T-cell (primary cell): ENCODE measurements at regions not wholly inside any gene's neighbourhood (a gene's known extent, or its start where the extent isn't known, plus 50 kb on each side); places are given as distances from the start of the nearest gene placed in this dataset.

ENCODE experiments used
- ATAC-seq, 4 experiments: fragments of 200-7000 bp in 3 of 4; fragments of 150-1000 bp in 1 of 4; cut with Tn5 transposase; replicated peaks in 1 of 4; 1 replicate in 3 of 4; 2 replicates in 1 of 4; pipeline ENCODE4 v1.10.0; 2021; ENCODE audit warnings: moderate library complexity in 3 of 4, mild to moderate bottlenecking in 2 of 4, moderate number of reproducible peaks in 1 of 4
- CTCF ChIA-PET, 2 donors: fragments of 300-600 bp; sonication (Branson Sonifier 250); formaldehyde crosslinking; loops; one replicate each; lab custom pipeline; 2022; ENCODE audit warnings: antibody characterized with exemption in 2 of 2; lab: Charles Lee
- POLR2A ChIA-PET, 2 donors: fragments of 300-600 bp; sonication (Branson Sonifier 250); formaldehyde crosslinking; loops; one replicate each; lab custom pipeline; 2022; ENCODE audit warnings: antibody characterized with exemption in 2 of 2; lab: Charles Lee
- DNase-seq, 35 experiments: peaks; one replicate each; pipeline versions ENCODE4 v3.0.0 to v3.0.0-alpha.2; 2013 to 2023
- H3K27ac ChIP-seq: one replicate; pipeline ENCODE4 v1.5.1; 2013; ENCODE audit warnings: low read length
- H3K27me3 ChIP-seq, 2 experiments: replicated peaks in 1 of 2; 1 replicate in 1 of 2; 2 replicates in 1 of 2; pipeline versions ENCODE4 v1.6.1 to v1.7.0; 2013; ENCODE audit warnings: low read length in 1 of 2, mixed read lengths in 1 of 2; ENCODE audit not compliant: control insufficient read depth in 2 of 2, insufficient read depth in 2 of 2; ENCODE audit errors: extremely low read depth in 1 of 2
- H3K36me3 ChIP-seq, 2 donors: 1 replicate in 1 of 2; 2 replicates in 1 of 2; pipeline versions ENCODE4 v1.6.1 to v1.7.0; 2013; ENCODE audit warnings: low read length in 1 of 2; ENCODE audit not compliant: control insufficient read depth in 2 of 2, insufficient read depth in 1 of 2; ENCODE audit errors: extremely low read depth in 1 of 2
- H3K4me1 ChIP-seq, 2 experiments: 1 replicate in 1 of 2; 2 replicates in 1 of 2; pipeline versions ENCODE4 v1.6.1 to v1.7.0; 2013; ENCODE audit warnings: low read length in 2 of 2, mixed read lengths in 1 of 2; ENCODE audit not compliant: insufficient read depth in 2 of 2, control insufficient read depth in 1 of 2; ENCODE audit errors: extremely low read depth in 1 of 2
- H3K4me3 ChIP-seq, 2 donors: 1 replicate in 1 of 2; 2 replicates in 1 of 2; pipeline versions ENCODE4 v1.5.1 to v1.7.0; 2013; ENCODE audit warnings: mild to moderate bottlenecking in 2 of 2, low read length in 1 of 2, moderate library complexity in 1 of 2; ENCODE audit not compliant: control insufficient read depth in 1 of 2; ENCODE audit errors: extremely low read depth in 1 of 2
- H3K9me3 ChIP-seq: 2 replicates; pipeline ENCODE4 v1.7.0; 2013
- H3K27ac Mint-ChIP-seq, 2 donors: one replicate each; pipeline ENCODE4 v1.8.0; 2020 to 2021; ENCODE audit warnings: mild to moderate bottlenecking in 2 of 2, mixed read lengths in 2 of 2
- H3K27me3 Mint-ChIP-seq, 2 donors: one replicate each; pipeline ENCODE4 v1.8.0; 2021 to 2022; ENCODE audit warnings: mixed read lengths in 2 of 2
- H3K36me3 Mint-ChIP-seq: one replicate; pipeline ENCODE4 v1.8.0; 2021; ENCODE audit warnings: mixed read lengths
- H3K4me1 Mint-ChIP-seq, 3 donors: one replicate each; pipeline ENCODE4 v1.8.0; 2020 to 2022; ENCODE audit warnings: mixed read lengths in 3 of 3, mild to moderate bottlenecking in 1 of 3
- H3K4me3 Mint-ChIP-seq, 3 donors: one replicate each; pipeline ENCODE4 v1.8.0; 2020 to 2022; ENCODE audit warnings: mild to moderate bottlenecking in 3 of 3, mixed read lengths in 3 of 3, moderate library complexity in 3 of 3
- H3K9me3 Mint-ChIP-seq, 3 donors: one replicate each; pipeline ENCODE4 v1.8.0; 2020 to 2022; ENCODE audit warnings: mixed read lengths in 3 of 3
- WGBS: methylation state at CpG from one replicate; pipeline ENCODE4 v1.1.5; 2013; ENCODE audit warnings: missing lambda C conversion rate; ENCODE audit not compliant: insufficient coverage; 5-methylcytosine and 5-hydroxymethylcytosine counted together

DNA sequence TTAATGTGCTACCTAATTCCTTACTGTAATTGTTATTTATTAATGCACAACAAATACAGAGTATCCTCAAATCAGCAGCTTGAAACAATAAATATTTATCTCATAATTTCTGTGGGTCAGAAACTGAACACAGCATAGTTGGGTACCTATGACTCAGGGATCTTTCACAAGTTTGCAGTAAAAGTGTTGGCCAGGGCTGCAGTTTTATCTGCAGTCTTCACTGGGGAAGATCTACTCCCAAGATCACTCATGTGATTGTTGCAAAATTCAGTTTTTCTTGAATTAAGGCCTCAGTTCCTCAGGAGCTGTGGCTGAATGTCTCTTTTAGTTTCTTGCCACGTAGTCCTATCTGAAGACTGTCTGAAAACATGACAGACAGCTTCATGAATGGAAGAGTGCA lies 237.8 kb downstream of the ZWINT start:
- ATAC-seq, result no peak
- Histone ChIP-seq H3K4me3 (no peak overlapping the region), H3K36me3 (no peaks in the 10 kb centered on the region), H3K4me1 (no peaks in the 10 kb centered on the region), H3K9me3 (no peaks in the 10 kb centered on the region), H3K27ac (no peak overlapping the region), H3K27me3 (no peaks in the 10 kb centered on the region)
- no peaks in the 10 kb centered on the region for H3K4me1 Mint-ChIP-seq
- peaks cover 0 to 13% (median 5%) of the 10 kb centered on the region in 3 donors for H3K9me3 Mint-ChIP-seq
- H3K27me3 Mint-ChIP-seq, result no peaks in the 10 kb centered on the region
- ChIA-PET CTCF (no interaction called here), POLR2A (no interaction called here)
- no peak overlapping the region for H3K4me3 Mint-ChIP-seq
- no peaks in the 10 kb centered on the region for H3K36me3 Mint-ChIP-seq
- WGBS, result 20% methylated on average over 1 of the region's 1 CpG
- H3K27ac Mint-ChIP-seq, result no peak overlapping the region
- DNase-seq, result no peak

DNA sequence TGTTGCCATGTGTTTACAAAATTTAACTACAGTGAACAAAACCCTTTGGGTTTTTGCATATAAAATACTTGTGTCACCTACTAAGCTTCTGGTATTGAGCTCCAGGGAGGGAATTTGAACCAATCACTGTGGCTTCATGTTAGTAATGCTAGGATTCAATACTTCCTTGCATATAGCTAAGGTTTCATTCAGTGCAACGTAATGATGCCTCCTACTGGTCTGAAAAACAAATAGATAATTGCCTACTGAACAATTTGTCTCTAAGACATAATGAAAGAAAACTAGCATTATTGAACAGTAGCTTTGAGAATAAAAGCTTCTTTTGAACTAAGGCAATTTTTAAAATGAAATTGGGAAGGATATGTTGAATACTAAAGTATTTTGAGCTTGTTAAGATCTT lies 244.4 kb downstream of the ZWINT start:
- no peak for ATAC-seq
- POLR2A ChIA-PET, result no interaction called here

DNA sequence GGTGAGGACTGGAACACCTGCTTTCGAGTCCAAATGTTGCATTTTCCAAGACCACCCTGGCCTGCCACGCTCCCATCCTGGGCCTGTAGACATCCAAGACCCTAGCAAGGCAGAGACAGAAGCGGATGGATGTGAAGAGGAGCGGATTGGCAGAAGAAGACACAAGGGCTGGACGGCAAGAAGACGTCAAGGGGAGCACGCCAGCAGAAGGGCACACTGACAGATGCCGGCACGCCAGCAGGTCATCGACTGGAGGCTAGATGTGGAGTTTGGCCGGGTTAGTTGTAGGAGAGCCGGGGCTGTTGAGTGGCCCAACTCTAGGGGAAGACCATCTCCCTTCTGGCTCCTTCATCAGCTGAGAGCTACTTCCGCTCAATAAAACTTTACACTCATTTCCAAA lies 251.6 kb downstream of the ZWINT start:
- Histone ChIP-seq H3K4me3 (no peak overlapping the region), H3K4me1 (no peaks in the 10 kb centered on the region), H3K36me3 (no peaks in the 10 kb centered on the region), H3K9me3 (peaks cover 4% of the 10 kb centered on the region), H3K27ac (no peak overlapping the region), H3K27me3 (no peaks in the 10 kb centered on the region)
- Mint-ChIP-seq H3K4me3 (no peak overlapping the region), H3K27ac (no peak overlapping the region), H3K4me1 (no peaks in the 10 kb centered on the region), H3K27me3 (no peaks in the 10 kb centered on the region), H3K9me3 (peaks cover 14 to 30% (median 17%) of the 10 kb centered on the region in 3 donors), H3K36me3 (no peaks in the 10 kb centered on the region)
- no peak for ATAC-seq
- POLR2A ChIA-PET, result no interaction called here
- no peak for DNase-seq
- 81% methylated on average over 13 of the region's 13 CpGs for WGBS
- CTCF ChIA-PET, result no interaction called here

More for the DNA sequence above, 244.4 kb downstream of the ZWINT start:
- H3K4me3 ChIP-seq, result no peak overlapping the region
- no peaks in the 10 kb centered on the region for H3K27me3 ChIP-seq
- Mint-ChIP-seq H3K36me3 (no peaks in the 10 kb centered on the region), H3K27me3 (no peaks in the 10 kb centered on the region), H3K4me3 (no peak overlapping the region), H3K27ac (no peak overlapping the region), H3K9me3 (peaks cover 0 to 25% (median 5%) of the 10 kb centered on the region in 3 donors), H3K4me1 (no peaks in the 10 kb centered on the region)
- H3K4me1 ChIP-seq, result no peaks in the 10 kb centered on the region
- H3K9me3 ChIP-seq, result no peaks in the 10 kb centered on the region
- no peaks in the 10 kb centered on the region for H3K36me3 ChIP-seq
- DNase-seq, result no peak
- WGBS, result no CpG with 5 or more reads among the region's 1 CpG
- no peak overlapping the region for H3K27ac ChIP-seq
- CTCF ChIA-PET, result no interaction called here

DNA sequence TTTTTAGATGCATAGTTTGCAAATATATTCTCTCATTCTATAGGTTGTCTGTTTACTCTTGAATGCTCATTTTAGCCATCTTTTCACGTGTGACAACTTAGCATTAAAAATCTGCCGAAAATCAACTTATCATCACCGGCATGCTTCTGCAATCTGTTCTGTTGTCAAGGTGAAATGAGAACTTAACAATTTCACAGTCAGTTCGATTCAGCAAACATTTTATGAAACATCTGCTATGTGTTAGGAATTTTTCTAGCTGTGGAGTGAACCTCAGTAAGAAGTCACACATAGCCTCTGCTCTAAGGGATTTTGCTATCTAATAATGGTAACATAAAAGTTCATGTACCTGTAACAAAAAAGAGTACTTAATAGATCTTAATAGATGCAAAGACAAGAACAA lies 256.1 kb downstream of the ZWINT start:
- CTCF ChIA-PET, result no interaction called here
- ATAC-seq (no peak), DNase-seq (no peak)
- no peak overlapping the region for H3K4me3 ChIP-seq
- no peak overlapping the region for H3K4me3 Mint-ChIP-seq
- POLR2A ChIA-PET, result no interaction called here
- no peaks in the 10 kb centered on the region for H3K27me3 ChIP-seq
- peaks cover 15 to 21% (median 21%) of the 10 kb centered on the region in 3 donors for H3K9me3 Mint-ChIP-seq
- H3K27me3 Mint-ChIP-seq, result no peaks in the 10 kb centered on the region
- H3K27ac Mint-ChIP-seq, result no peak overlapping the region
- WGBS, result no CpG with 5 or more reads among the region's 4 CpGs
- H3K36me3 Mint-ChIP-seq, result no peaks in the 10 kb centered on the region
- no peak overlapping the region for H3K27ac ChIP-seq
- H3K9me3 ChIP-seq, result peaks cover 4% of the 10 kb centered on the region
- H3K36me3 ChIP-seq, result no peaks in the 10 kb centered on the region
- no peaks in the 10 kb centered on the region for H3K4me1 ChIP-seq
- H3K4me1 Mint-ChIP-seq, result no peaks in the 10 kb centered on the region

DNA sequence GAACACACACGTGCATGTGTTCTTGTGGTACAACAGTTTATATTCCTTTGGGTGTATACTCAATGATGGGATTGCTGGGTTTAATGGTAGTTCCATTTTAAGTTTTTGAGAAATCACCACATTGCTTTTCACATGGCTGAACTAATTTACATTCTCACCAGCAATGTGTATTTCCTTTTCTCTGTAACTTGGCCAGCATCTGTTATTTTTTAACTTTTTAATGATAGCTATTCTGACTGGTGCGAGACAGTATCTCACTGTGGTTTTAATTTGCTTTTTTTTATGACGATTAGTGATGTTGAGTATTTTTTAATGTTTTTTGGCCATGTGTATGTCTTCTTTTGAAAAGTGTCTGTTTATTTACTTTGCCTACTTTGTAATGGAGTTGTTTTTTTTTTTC lies 256.6 kb downstream of the ZWINT start:
- no peaks in the 10 kb centered on the region for H3K4me1 Mint-ChIP-seq
- Histone ChIP-seq H3K9me3 (peaks cover 4% of the 10 kb centered on the region), H3K4me1 (no peaks in the 10 kb centered on the region), H3K36me3 (no peaks in the 10 kb centered on the region), H3K27me3 (no peaks in the 10 kb centered on the region), H3K27ac (no peak overlapping the region), H3K4me3 (no peak overlapping the region)
- peaks cover 15 to 21% (median 17%) of the 10 kb centered on the region in 3 donors for H3K9me3 Mint-ChIP-seq
- ATAC-seq, result no peak
- no peak for DNase-seq
- no CpG with 5 or more reads among the region's 3 CpGs for WGBS
- H3K27me3 Mint-ChIP-seq, result no peaks in the 10 kb centered on the region
- no peaks in the 10 kb centered on the region for H3K36me3 Mint-ChIP-seq
- H3K4me3 Mint-ChIP-seq, result no peak overlapping the region
- CTCF ChIA-PET, result no interaction called here
- POLR2A ChIA-PET, result no interaction called here
- no peak overlapping the region for H3K27ac Mint-ChIP-seq

DNA sequence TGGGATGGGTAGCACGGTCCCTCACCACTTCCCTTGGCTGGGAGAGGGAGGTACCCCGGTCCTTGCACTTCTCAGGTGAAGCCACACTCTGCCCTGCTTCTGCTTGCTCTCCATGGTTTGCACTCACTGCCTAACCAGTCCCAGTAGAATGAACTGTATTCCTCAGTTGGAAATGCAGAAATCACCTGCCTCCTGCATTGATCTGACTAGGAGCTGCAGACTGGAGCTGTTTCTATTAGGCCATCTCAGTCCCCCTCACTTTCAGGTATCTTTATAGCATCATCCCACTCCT lies 264.9 kb downstream of the ZWINT start:
- Histone ChIP-seq H3K4me3 (no peak overlapping the region), H3K9me3 (no peaks in the 10 kb centered on the region), H3K4me1 (no peaks in the 10 kb centered on the region), H3K27me3 (no peaks in the 10 kb centered on the region), H3K27ac (no peak overlapping the region), H3K36me3 (no peaks in the 10 kb centered on the region)
- Mint-ChIP-seq H3K36me3 (no peaks in the 10 kb centered on the region), H3K27me3 (no peaks in the 10 kb centered on the region), H3K4me1 (no peaks in the 10 kb centered on the region), H3K9me3 (peaks cover 5 to 19% (median 18%) of the 10 kb centered on the region in 3 donors), H3K27ac (no peak overlapping the region), H3K4me3 (no peak overlapping the region)
- CTCF ChIA-PET, result no interaction called here
- POLR2A ChIA-PET, result no interaction called here
- WGBS, result 92% methylated on average over 2 of the region's 2 CpGs
- ATAC-seq (no peak), DNase-seq (no peak)

DNA sequence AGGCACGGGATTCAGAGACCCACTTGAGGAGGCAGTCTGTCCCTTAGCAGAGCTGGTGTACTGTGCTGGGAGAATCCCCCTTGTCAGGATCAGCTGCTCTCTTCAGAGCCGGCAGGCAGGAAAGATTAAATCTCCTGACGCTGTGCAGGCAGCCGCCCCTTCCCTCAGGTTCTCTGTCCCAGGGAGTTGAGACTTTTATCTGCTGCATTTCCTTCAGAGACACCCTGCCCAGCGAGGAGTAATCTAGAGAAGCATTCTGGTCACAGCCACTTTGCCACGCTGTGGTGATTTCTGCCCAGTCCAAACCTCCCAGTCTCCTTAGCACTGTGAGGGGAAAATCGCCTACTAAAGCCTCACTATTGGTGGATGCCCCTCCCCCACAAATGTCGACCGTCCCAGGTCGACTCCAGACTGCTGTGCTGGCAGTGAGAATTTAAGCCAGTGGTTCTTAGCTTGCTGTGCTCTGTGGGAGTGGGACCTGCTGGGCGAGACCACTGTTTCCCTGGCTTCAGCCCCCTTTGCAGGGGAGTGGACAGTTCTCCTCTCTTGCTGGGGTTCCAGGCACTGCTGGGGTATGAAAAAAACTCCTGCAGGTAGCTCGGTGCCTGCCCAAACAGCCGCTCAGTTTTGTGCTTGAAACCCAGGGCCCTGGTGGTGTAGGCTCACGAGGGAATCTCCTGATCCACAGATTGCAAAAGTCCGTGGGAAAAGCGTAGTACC lies 265.4 kb downstream of the ZWINT start:
- Mint-ChIP-seq H3K4me3 (no peak overlapping the region), H3K9me3 (peaks cover 6 to 21% (median 19%) of the 10 kb centered on the region in 3 donors), H3K36me3 (no peaks in the 10 kb centered on the region), H3K4me1 (no peaks in the 10 kb centered on the region), H3K27me3 (no peaks in the 10 kb centered on the region), H3K27ac (no peak overlapping the region)
- no peak for DNase-seq
- Histone ChIP-seq H3K27me3 (no peaks in the 10 kb centered on the region), H3K4me1 (no peaks in the 10 kb centered on the region), H3K36me3 (no peaks in the 10 kb centered on the region), H3K4me3 (no peak overlapping the region), H3K9me3 (no peaks in the 10 kb centered on the region), H3K27ac (no peak overlapping the region)
- CTCF ChIA-PET, result no interaction called here
- no peak for ATAC-seq
- POLR2A ChIA-PET, result no interaction called here
- WGBS, result 69% methylated on average over 13 of the region's 16 CpGs
